GM19240 (cell line): ENCODE measurements at regions not wholly inside any gene's neighbourhood (a gene's known extent, or its start where the extent isn't known, plus 50 kb on each side); places are given as distances from the start of the nearest gene placed in this dataset.
"Not testable (repeated sequence)": the region's sequence is repeated elsewhere in the genome, so short reads cannot be mapped to it uniquely, and the experiment has no call there.

Experiments used
- DNase-seq: peaks from one replicate; pipeline ENCODE4 v3.0.0; 2011; ENCODE audit warnings: low spot score; ENCODE audit not compliant: insufficient read length

GRCh38 chr10:25707976-25708671, 225.9 kb upstream of the MYO3A start:
- no peak for DNase-seq

GRCh38 chr10:25713894-25714240, 220.2 kb upstream of the MYO3A start:
- no peak for DNase-seq

DNA sequence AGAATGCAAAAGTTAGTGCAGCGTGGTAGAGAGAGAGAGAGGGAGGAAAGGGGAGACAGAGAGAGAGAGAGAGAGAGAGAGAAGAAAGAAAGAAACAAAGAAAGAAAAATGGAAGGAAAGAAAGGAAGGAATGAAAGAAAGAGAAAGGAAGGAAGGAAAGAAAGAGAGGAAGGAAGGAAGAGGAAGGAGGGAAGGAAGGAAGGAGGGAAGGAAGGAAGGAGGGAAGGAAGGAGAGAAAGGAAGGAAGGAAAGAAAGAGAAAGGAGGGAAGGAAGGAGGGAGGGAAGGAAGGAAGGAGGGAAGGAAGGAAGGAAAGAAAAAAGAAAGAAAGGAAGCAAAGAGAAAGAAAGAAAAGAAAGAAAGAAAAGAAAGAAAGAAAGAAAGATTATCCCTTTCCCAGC, 209.8 kb upstream of the MYO3A start:
- no peak for DNase-seq

DNA sequence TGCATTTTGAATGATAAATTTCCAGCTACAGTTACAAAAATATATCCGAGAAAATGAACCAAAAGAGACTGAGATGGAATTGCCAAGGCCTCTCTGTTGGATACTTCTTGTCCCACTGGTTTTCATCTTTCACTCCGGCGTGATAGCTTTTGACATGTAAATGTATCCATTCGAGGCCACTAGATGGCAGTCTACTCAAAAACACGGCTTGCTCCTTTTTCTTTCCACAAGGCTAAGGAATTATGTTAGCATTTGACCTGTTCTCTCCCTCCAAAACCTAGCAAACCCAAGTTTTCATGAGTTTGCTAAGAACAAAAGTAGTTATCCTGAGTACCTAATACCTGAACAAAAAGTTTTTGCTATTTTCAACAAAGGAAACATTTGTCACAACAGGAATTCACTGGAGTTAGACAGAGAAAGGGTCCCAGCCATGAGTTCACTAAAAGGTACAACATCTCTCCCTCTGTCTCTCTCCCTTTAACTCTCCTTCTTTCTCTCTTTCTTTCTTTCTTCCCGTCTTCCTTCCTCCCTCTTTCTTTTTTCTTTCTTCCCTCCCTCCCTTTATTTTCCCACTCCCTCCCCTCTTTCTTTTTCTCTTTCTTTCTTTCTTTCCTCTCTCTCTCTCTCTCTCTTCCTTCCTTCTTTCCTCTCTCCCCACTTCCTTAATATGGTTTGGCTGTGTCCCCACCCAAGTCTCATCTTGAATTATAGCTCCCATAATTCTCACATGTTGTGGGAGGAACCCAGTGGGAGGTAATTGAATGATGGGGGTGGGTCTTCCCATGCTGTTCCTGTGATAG, 207.9 kb upstream of the MYO3A start:
- peak; percentile 17 for DNase-seq

- DNase-seq = no peak
Observed at GRCh38 chr10:25738776-25739175, 195.3 kb upstream of the MYO3A start.

GRCh38 chr10:25743832-25744231, 190.2 kb upstream of the MYO3A start:
- DNase-seq = no peak

DNA sequence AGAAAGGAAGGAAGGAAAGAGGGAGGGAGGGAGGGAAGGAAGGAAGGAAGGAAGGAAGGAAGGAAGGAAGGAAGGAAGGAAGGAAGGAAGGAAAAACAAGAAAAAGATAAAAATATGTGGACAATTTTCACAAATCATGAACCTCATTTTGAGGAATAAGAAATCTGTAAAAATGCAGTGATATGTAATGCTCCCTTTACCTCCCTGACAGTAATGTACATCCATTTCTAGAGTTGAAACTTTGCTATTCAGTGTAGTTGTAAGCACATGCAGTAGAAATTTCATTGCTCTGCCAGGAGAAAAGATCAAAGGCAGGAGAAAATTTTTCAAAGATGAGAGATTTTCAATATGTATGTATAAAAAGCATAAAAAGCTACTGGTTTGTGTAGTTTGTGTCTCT, 189.5 kb upstream of the MYO3A start:
- no peak for DNase-seq

DNA sequence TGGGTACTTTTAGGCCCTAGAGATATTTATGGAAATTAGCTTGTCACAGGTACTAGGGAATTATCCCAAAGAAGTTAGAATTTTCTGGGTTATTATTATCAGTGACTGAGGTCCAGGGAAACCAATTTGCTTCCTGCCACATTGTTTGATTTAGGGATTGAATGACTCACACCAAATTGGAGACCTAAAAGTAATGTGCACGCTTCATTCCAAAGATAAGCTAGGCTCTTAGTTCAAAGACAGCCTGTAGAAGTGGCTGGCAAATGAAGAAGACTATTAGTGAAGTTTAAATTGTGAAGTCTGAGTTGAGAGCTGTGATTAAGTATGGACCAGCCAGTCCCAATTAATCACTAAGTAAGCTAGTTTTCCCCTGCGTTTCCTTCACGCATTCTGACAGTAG, 188.1 kb upstream of the MYO3A start:
- no peak for DNase-seq

GRCh38 chr10:25747084-25747483, 186.9 kb upstream of the MYO3A start:
- no peak for DNase-seq

- no peak for DNase-seq
Observed at GRCh38 chr10:25748509-25748908, 185.5 kb upstream of the MYO3A start.

GRCh38 chr10:25753776-25754175, 180.3 kb upstream of the MYO3A start:
- no peak for DNase-seq

DNA sequence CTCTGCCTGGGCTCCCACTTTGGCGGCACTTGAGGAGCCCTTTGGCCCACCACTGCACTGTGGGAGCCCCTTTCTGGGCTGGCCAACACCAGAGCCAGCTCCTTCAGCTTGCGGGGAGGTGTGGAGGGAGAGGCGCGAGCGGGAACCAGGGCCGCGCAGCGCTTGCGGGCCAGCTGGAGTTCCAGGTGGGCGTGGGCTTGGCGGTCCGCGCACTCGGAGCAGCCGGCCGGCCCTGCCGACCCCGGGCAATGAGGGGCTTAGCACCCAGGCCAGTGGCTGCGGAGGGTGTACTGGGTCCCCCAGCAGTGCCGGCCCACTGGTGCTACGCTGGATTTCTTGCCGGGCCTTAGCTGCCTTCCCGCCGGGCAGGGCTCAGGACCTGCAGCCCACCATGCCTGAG, 178.2 kb upstream of the MYO3A start:
- DNase-seq = not testable (repeated sequence)

DNA sequence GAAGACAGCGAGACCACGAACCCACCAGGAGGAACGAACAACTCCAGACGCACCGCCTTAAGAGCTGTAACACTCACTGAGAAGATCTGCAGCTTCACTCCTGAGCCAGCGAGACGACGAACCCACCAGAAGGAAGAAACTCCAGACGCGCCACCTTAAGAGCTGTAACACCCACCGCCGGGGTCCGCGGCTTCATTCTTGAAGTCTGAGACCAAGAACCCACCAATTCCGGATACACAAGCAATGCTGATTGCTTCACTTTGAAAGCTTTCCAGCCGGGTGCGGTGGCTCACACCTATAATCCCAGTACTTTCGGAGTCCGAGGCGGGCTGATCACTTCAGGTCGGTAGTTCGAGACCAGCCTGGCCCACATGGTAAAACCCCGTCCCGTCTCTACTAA, 177.2 kb upstream of the MYO3A start:
- DNase-seq = no peak

DNA sequence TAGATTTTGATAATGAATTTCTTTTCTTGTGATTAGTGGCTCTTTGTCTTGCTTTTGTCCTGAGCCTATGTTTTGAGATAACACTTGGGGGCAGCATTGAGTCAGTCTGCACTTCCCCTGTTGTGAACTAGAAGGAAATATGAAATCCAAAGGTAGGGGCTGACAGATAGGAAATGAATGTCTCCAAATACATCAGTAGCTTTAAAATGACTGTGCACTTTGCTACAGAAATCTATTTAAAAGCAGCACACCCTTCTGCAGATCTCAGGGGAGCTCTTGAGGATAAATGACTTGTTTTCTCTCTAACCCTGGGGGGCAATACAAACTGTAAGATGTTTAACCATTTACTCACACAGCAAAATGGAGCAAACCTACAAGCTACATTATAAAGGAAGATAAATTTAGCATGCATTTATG, 176.0 kb upstream of the MYO3A start:
- DNase-seq = no peak

DNA sequence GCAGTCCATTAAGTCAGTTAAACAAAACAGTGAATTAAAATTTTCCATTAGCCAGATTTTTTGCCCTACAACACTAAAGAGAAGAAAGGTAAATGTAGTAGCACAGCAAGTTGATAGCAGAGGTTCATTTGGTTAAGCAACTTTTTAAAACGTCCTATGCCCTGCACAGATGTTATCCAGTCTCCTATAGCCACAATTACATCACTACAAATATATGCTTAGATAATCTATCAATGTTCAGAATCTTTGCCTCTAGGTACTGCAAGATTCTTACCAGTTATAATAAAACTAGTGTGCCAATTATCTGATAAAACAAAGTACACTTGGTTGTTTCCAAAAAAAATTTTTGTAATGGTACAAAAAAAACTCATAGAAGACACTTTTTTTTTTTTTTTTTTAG, 175.5 kb upstream of the MYO3A start:
- no peak for DNase-seq

DNA sequence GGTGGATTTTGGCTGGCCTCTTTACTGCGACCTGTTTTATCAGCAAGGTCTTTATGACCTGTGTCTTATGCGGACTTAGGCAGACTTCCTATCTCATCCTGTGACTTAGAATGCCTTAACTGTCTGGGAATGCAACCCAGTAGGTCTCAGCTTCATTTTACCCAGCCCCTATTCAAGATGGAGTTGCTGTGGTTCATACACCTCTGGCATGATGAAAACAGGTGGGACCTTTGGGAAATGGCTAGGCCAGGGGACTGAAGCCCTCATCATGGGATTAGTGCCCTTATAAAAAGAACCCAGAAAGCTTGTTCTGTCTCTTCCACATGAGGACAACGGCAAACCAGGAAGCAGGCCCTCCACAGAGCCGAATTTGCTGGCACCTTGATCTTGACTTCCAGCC, 172.1 kb upstream of the MYO3A start:
- no peak for DNase-seq

DNA sequence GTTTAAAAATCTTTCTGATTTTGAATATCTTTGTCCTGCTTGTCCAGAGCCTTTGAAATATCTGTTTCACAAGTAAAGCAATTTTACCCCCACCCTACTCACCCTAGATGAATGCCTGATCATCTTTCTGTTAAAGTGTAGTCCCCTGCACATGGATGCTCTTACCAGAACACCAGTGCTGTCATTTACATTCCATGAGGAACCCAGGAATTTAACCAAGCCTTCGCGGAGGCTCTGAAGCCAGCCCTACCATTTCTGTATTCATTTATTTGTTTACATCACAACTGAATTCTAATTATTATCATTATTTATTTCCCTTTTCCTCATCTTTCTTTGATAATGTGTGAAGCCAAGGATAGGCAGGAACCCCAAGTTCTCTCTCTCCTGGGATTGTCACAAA, 167.8 kb upstream of the MYO3A start:
- DNase-seq = no peak

- DNase-seq = no peak
Observed at GRCh38 chr10:25766687-25767221, 167.3 kb upstream of the MYO3A start.

- DNase-seq = no peak
Observed at GRCh38 chr10:25768167-25768566, 165.9 kb upstream of the MYO3A start.

DNA sequence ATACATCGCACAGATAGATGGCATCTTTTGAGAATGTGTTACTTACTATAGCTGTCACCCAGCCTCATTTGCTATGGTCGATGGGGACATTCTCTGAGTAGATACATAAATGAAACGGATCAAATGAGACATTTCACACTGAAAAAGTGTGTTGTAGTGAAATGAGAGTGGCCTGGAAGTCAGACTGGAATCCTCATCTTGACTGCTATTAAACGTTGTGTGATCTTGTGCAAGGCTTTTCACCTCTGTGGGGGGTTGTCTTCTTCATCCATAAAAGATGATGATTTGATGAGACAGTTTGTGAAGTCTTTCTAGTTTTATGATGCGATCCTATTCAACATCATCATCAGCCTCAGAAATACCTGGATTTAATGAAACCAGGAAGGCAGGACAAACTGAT, 155.4 kb upstream of the MYO3A start:
- DNase-seq = no peak

GRCh38 chr10:25786161-25786560, 147.9 kb upstream of the MYO3A start:
- DNase-seq = no peak

GRCh38 chr10:25786899-25787298, 147.1 kb upstream of the MYO3A start:
- no peak for DNase-seq

GRCh38 chr10:25797888-25798429, 136.1 kb upstream of the MYO3A start:
- no peak for DNase-seq
